Calu3 (cell line): ENCODE measurements at regions not wholly inside any gene's neighbourhood (a gene's known extent, or its start where the extent isn't known, plus 50 kb on each side); places are given as distances from the start of the nearest gene placed in this dataset.

ENCODE experiments used
- BruUV-seq: library from RNA; stranded (reverse); fragments of 400-500 nt; replicated peaks from 2 replicates; lab custom pipeline; 2021; lab: Mats Ljungman, UMichigan
- CTCF ChIA-PET: fragments of 300-600 bp; sonication (Branson Sonifier 250); formaldehyde crosslinking; loops from one replicate; lab custom pipeline; 2022; ENCODE audit warnings: antibody characterized with exemption; lab: Charles Lee
- DNase-seq: peaks from one replicate; pipeline ENCODE4 v3.0.0; 2022
- H3K27ac Mint-ChIP-seq: one replicate; pipeline ENCODE4 v1.8.0; 2022; ENCODE audit warnings: mixed read lengths; ENCODE audit not compliant: unreplicated experiment
- H3K27me3 Mint-ChIP-seq: one replicate; pipeline ENCODE4 v1.8.0; 2022; ENCODE audit warnings: mixed read lengths; ENCODE audit not compliant: unreplicated experiment
- H3K36me3 Mint-ChIP-seq: one replicate; pipeline ENCODE4 v1.8.0; 2022; ENCODE audit warnings: mild to moderate bottlenecking, moderate library complexity, mixed read lengths; ENCODE audit not compliant: insufficient read depth, unreplicated experiment
- H3K4me1 Mint-ChIP-seq: one replicate; pipeline ENCODE4 v1.8.0; 2022; ENCODE audit warnings: mild to moderate bottlenecking, low read depth, mixed read lengths; ENCODE audit not compliant: unreplicated experiment
- H3K4me3 Mint-ChIP-seq: one replicate; pipeline ENCODE4 v1.8.0; 2022; ENCODE audit warnings: mild to moderate bottlenecking, low read depth, moderate library complexity, mixed read lengths; ENCODE audit not compliant: unreplicated experiment
- H3K9me3 Mint-ChIP-seq: one replicate; pipeline ENCODE4 v1.8.0; 2022; ENCODE audit warnings: low read depth, mixed read lengths; ENCODE audit not compliant: unreplicated experiment
- CTCF ChIP-seq: fragments of 200-600 bp; IDR thresholded peaks from one replicate; pipeline ENCODE4 v1.8.0; 2022; ENCODE audit warnings: antibody characterized with exemption; ENCODE audit not compliant: unreplicated experiment
- intact Hi-C: fragments of 100-400 bp; cut with micrococcal nuclease; formaldehyde crosslinking; loops from one replicate; pipeline ENCODE4 v1.10.0; 2022; ENCODE audit not compliant: unreplicated experiment

DNA sequence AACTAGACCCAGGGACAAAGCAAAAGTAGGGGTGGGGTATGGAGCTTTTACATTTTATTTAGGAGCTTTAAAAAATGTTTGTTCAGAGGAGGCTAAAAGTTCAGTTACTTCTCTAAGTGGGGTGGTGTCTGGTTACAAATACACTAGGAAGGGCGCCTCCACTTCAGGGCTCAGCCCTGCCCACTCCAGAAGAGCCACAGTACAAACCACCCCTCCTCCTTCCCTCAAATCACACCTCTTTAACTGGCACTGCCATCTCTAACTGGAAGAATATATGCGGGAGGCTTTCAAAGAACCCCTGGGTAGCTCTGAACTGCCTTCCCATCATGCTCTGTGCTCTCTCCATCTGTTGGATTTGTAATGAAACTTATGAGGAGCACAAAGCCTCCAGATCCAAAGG, 98.8 kb upstream of the NFIB start:
- H3K36me3 Mint-ChIP-seq, result no peaks in the 10 kb centered on the region
- intact Hi-C loops, result no loop called here
- no peaks in the 10 kb centered on the region for H3K27me3 Mint-ChIP-seq
- H3K4me3 Mint-ChIP-seq, result no peak overlapping the region
- H3K27ac Mint-ChIP-seq, result no peak overlapping the region
- no peaks in the 10 kb centered on the region for H3K9me3 Mint-ChIP-seq
- CTCF ChIA-PET, result no interaction called here
- no peaks in the 10 kb centered on the region for H3K4me1 Mint-ChIP-seq
- TF ChIP-seq CTCF, result no peak
- DNase-seq, result no peak
- BruUV-seq, result no TSS peak

GRCh38 chr9:14406463-14406862, 92.5 kb upstream of the NFIB start:
- Mint-ChIP-seq H3K36me3 (no peaks in the 10 kb centered on the region), H3K4me3 (no peak overlapping the region), H3K4me1 (no peaks in the 10 kb centered on the region), H3K27ac (no peak overlapping the region), H3K27me3 (no peaks in the 10 kb centered on the region), H3K9me3 (no peaks in the 10 kb centered on the region)
- TF ChIP-seq CTCF, result no peak
- CTCF ChIA-PET, result no interaction called here
- intact Hi-C loops, result loop anchor here (10.0 kb wide), 1 partner anchor 1052 kb away; no protein-coding TSS in a partner anchor
- DNase-seq, result no peak
- BruUV-seq, result no TSS peak

- no TSS peak for BruUV-seq
- no peaks in the 10 kb centered on the region for H3K27me3 Mint-ChIP-seq
- no peak overlapping the region for H3K4me3 Mint-ChIP-seq
- TF ChIP-seq CTCF, result no peak
- CTCF ChIA-PET, result no interaction called here
- H3K4me1 Mint-ChIP-seq, result no peaks in the 10 kb centered on the region
- H3K27ac Mint-ChIP-seq, result no peak overlapping the region
- intact Hi-C loops, result loop anchor here (10.0 kb wide), 1 partner anchor 1050 kb away; no protein-coding TSS in a partner anchor
- DNase-seq, result no peak
- H3K36me3 Mint-ChIP-seq, result no peaks in the 10 kb centered on the region
- H3K9me3 Mint-ChIP-seq, result no peaks in the 10 kb centered on the region
These were observed 91.3 kb upstream of the NFIB start for GRCh38 chr9:14405176-14405706.

- no peak for DNase-seq
- no peaks in the 10 kb centered on the region for H3K9me3 Mint-ChIP-seq
- H3K4me3 Mint-ChIP-seq, result no peak overlapping the region
- CTCF ChIA-PET, result interaction anchor here (0.6 kb wide), 1 partner anchor 187 kb away, joined by 4 read pairs; no protein-coding TSS in a partner anchor
- TF ChIP-seq CTCF, result no peak
- intact Hi-C loops, result loop anchor here (10.0 kb wide), 1 partner anchor 1048 kb away; no protein-coding TSS in a partner anchor
- no peaks in the 10 kb centered on the region for H3K4me1 Mint-ChIP-seq
- no peaks in the 10 kb centered on the region for H3K36me3 Mint-ChIP-seq
- BruUV-seq, result no TSS peak
- H3K27ac Mint-ChIP-seq, result no peak overlapping the region
- H3K27me3 Mint-ChIP-seq, result no peaks in the 10 kb centered on the region
These were observed 89.1 kb upstream of the NFIB start for GRCh38 chr9:14403081-14403480.
